Liver (tissue), 8 donors: ENCODE measurements at regions not wholly inside any gene's neighbourhood (a gene's known extent, or its start where the extent isn't known, plus 50 kb on each side); places are given as distances from the start of the nearest gene placed in this dataset.

ENCODE experiments used
- DNase-seq: peaks from one replicate; pipeline ENCODE4 v3.0.0-alpha.2; 2017; ENCODE audit warnings: low spot score
- H3K27ac ChIP-seq, 2 donors: one replicate each; pipeline ENCODE4 v1.7.0; 2013; ENCODE audit warnings: inconsistent platforms in 2 of 2, low read length in 2 of 2, control low read depth in 1 of 2, low read depth in 1 of 2, mild to moderate bottlenecking in 1 of 2
- H3K27me3 ChIP-seq, 4 donors: one replicate each; pipeline versions ENCODE4 v1.6.1 to v1.7.0; 2013; ENCODE audit warnings: low read length in 3 of 4, inconsistent platforms in 1 of 4, mild to moderate bottlenecking in 1 of 4, moderate library complexity in 1 of 4; ENCODE audit not compliant: control insufficient read depth in 4 of 4, insufficient read depth in 4 of 4
- H3K36me3 ChIP-seq, 4 donors: one replicate each; pipeline versions ENCODE4 v1.6.1 to v1.7.0; 2013; ENCODE audit warnings: low read length in 3 of 4, mild to moderate bottlenecking in 3 of 4, low read depth in 1 of 4, moderate library complexity in 1 of 4; ENCODE audit not compliant: control insufficient read depth in 4 of 4, insufficient read depth in 3 of 4
- H3K4me1 ChIP-seq, 4 donors: one replicate each; pipeline versions ENCODE4 v1.6.1 to v1.7.0; 2013; ENCODE audit warnings: low read length in 3 of 4, mild to moderate bottlenecking in 3 of 4, moderate library complexity in 1 of 4; ENCODE audit not compliant: control insufficient read depth in 4 of 4, insufficient read depth in 4 of 4
- H3K4me3 ChIP-seq, 3 donors: one replicate each; pipeline versions ENCODE4 v1.6.1 to v1.7.0; 2013; ENCODE audit warnings: low read length in 3 of 3, control low read depth in 1 of 3, low read depth in 1 of 3, mild to moderate bottlenecking in 1 of 3
- H3K9ac ChIP-seq, 2 donors: one replicate each; pipeline ENCODE4 v1.7.0; 2013; ENCODE audit warnings: low read length in 2 of 2, mild to moderate bottlenecking in 2 of 2, moderate library complexity in 2 of 2, control low read depth in 1 of 2, low read depth in 1 of 2
- H3K9me3 ChIP-seq, 4 donors: one replicate each; pipeline versions ENCODE4 v1.6.1 to v1.7.0; 2013; ENCODE audit warnings: low read length in 3 of 4; ENCODE audit not compliant: control insufficient read depth in 4 of 4
- ATF3 ChIP-seq: IDR thresholded peaks from 2 replicates; pipeline ENCODE4 v1.6.1; 2016; ENCODE audit warnings: antibody characterized with exemption
- CTCF ChIP-seq: fragments of 150-350 bp; IDR thresholded peaks from 2 replicates; pipeline ENCODE4 v1.5.1; 2017; ENCODE audit warnings: improper control_type of control experiment, low read depth, low read length; ENCODE audit not compliant: missing input control
- EGR1 ChIP-seq, 2 donors: IDR thresholded peaks; 2 replicates each; pipeline ENCODE4 v1.6.1; 2016 to 2018; ENCODE audit warnings: antibody characterized with exemption in 2 of 2, low read depth in 2 of 2
- FOXA1 ChIP-seq: IDR thresholded peaks from 2 replicates; pipeline ENCODE4 v1.6.1; 2016; ENCODE audit warnings: antibody characterized with exemption
- FOXA2 ChIP-seq: IDR thresholded peaks from 2 replicates; pipeline ENCODE4 v1.6.1; 2016; ENCODE audit warnings: antibody characterized with exemption
- GABPA ChIP-seq, 2 donors: IDR thresholded peaks in 1 of 2; conservative IDR thresholded peaks in 1 of 2; 2 replicates each; pipeline ENCODE4 v1.6.1; 2016; ENCODE audit warnings: antibody characterized with exemption in 2 of 2, mild to moderate bottlenecking in 1 of 2, moderate library complexity in 1 of 2
- HNF4A ChIP-seq, 2 donors: conservative IDR thresholded peaks; 2 replicates each; pipeline ENCODE4 v1.6.1; 2016; ENCODE audit warnings: antibody characterized with exemption in 2 of 2, mild to moderate bottlenecking in 2 of 2
- HNF4G ChIP-seq: IDR thresholded peaks from 2 replicates; pipeline ENCODE4 v1.6.1; 2016; ENCODE audit warnings: antibody characterized with exemption
- JUND ChIP-seq, 2 donors: IDR thresholded peaks; 2 replicates each; pipeline ENCODE4 v1.6.1; 2016; ENCODE audit warnings: antibody characterized with exemption in 2 of 2
- MAX ChIP-seq: IDR thresholded peaks from 2 replicates; pipeline ENCODE4 v1.6.1; 2016; ENCODE audit warnings: antibody characterized with exemption
- NR2F2 ChIP-seq: IDR thresholded peaks from 2 replicates; pipeline ENCODE4 v1.6.1; 2016; ENCODE audit warnings: antibody characterized with exemption
- RAD21 ChIP-seq, 2 donors: IDR thresholded peaks; 2 replicates each; pipeline ENCODE4 v1.6.1; 2016; ENCODE audit warnings: antibody characterized with exemption in 2 of 2, mild to moderate bottlenecking in 2 of 2
- REST ChIP-seq: IDR thresholded peaks from 2 replicates; pipeline ENCODE4 v1.6.1; 2016; ENCODE audit warnings: antibody characterized with exemption, mild to moderate bottlenecking
- RXRA ChIP-seq, 2 donors: IDR thresholded peaks; 2 replicates each; pipeline ENCODE4 v1.6.1; 2017 to 2018; ENCODE audit warnings: antibody characterized with exemption in 2 of 2, mild to moderate bottlenecking in 1 of 2
- SP1 ChIP-seq: IDR thresholded peaks from 2 replicates; pipeline ENCODE4 v1.6.1; 2018; ENCODE audit warnings: antibody characterized with exemption, mild to moderate bottlenecking
- TAF1 ChIP-seq: conservative IDR thresholded peaks from 2 replicates; pipeline ENCODE4 v1.6.1; 2016; ENCODE audit warnings: antibody characterized with exemption, mild to moderate bottlenecking
- YY1 ChIP-seq: IDR thresholded peaks from 2 replicates; pipeline ENCODE4 v1.6.1; 2016; ENCODE audit warnings: antibody characterized with exemption, mild to moderate bottlenecking
- ZBTB33 ChIP-seq: IDR thresholded peaks from 2 replicates; pipeline ENCODE4 v1.6.1; 2016; ENCODE audit warnings: antibody characterized with exemption
- WGBS: extraction: QIAGEN DNeasy Blood & Tissue Kit; methylation state at CpG from one replicate; pipeline ENCODE4 v1.1.7; 2013; 5-methylcytosine and 5-hydroxymethylcytosine counted together
- donor health status: healthy.
- donor health status: healthy.
- donor health status: healthy.
- donor health status: healthy.
- donor health status: healthy.

- peak overlapping the region in 1 of 2 donors; percentile 44 for H3K27ac ChIP-seq
- no peak overlapping the region for H3K4me3 ChIP-seq
- H3K9ac ChIP-seq = no peak overlapping the region
- DNase-seq = no peak
- H3K4me1 ChIP-seq = peaks cover 14 to 34% (median 31%) of the 10 kb centered on the region in 4 donors
- TF ChIP-seq REST (no peak), ATF3 (no peak), YY1 (no peak), SP1 (no peak), JUND (IDR thresholded peaks at IDR 0.05) (no peak), RAD21 (IDR thresholded peaks at IDR 0.05) (no peak), EGR1 (IDR thresholded peaks at IDR 0.05; ENCODE audit: low read depth in 2 of 2) (no peak), GABPA (IDR thresholded peaks at IDR 0.05 in 1 of 2, conservative IDR thresholded peaks at IDR 0.05 in 1 of 2) (no peak), FOXA1 (no peak), NR2F2 (no peak)
- WGBS = 93% methylated on average over 10 of the region's 10 CpGs
- no peaks in the 10 kb centered on the region for H3K9me3 ChIP-seq
- peaks cover 0 to 30% (median 7%) of the 10 kb centered on the region in 4 donors for H3K36me3 ChIP-seq
- no peaks in the 10 kb centered on the region for H3K27me3 ChIP-seq
These were observed 88.1 kb downstream of the RFLNA start for GRCh38 chr12:124383028-124383427.

GRCh38 chr12:124381456-124382296 lies 86.8 kb downstream of the RFLNA start:
- Histone ChIP-seq H3K9ac (no peak overlapping the region), H3K27ac (peak overlapping the region; percentile 44 to 48), H3K4me3 (no peak overlapping the region), H3K4me1 (peaks cover 8 to 24% (median 23%) of the 10 kb centered on the region in 4 donors), H3K27me3 (no peaks in the 10 kb centered on the region), H3K36me3 (peaks cover 0 to 39% (median 12%) of the 10 kb centered on the region in 4 donors), H3K9me3 (no peaks in the 10 kb centered on the region)
- 18% methylated on average over 25 of the region's 25 CpGs for WGBS
- TF ChIP-seq NR2F2 = peak; percentile 99
- no peak for TF ChIP-seq FOXA1
- TF ChIP-seq ATF3 = no peak
- peak; percentile 89 to 91 for TF ChIP-seq RXRA (IDR thresholded peaks at IDR 0.05)
- no peak for TF ChIP-seq TAF1
- TF ChIP-seq YY1 = peak; percentile 49
- TF ChIP-seq GABPA (IDR thresholded peaks at IDR 0.05 in 1 of 2, conservative IDR thresholded peaks at IDR 0.05 in 1 of 2) = peak in 1 of 2 donors; percentile 61
- TF ChIP-seq RAD21 (IDR thresholded peaks at IDR 0.05) = peak; percentile 44 to 59
- peak; percentile 77 for TF ChIP-seq MAX
- no peak for TF ChIP-seq JUND (IDR thresholded peaks at IDR 0.05)
- TF ChIP-seq CTCF = no peak
- no peak for TF ChIP-seq FOXA2
- peak; percentile 48 to 56 for TF ChIP-seq HNF4A (conservative IDR thresholded peaks at IDR 0.05)
- TF ChIP-seq ZBTB33 = no peak
- TF ChIP-seq EGR1 (IDR thresholded peaks at IDR 0.05; ENCODE audit: low read depth in 2 of 2) = peak; percentile 2 to 70
- peak; percentile 32 for TF ChIP-seq HNF4G
- TF ChIP-seq REST = peak; percentile 28
- TF ChIP-seq SP1 = peak; percentile 69
- DNase-seq = peak; percentile 59
